OCI-LY7 (cell line): ENCODE measurements at regions not wholly inside any gene's neighbourhood (a gene's known extent, or its start where the extent isn't known, plus 50 kb on each side); places are given as distances from the start of the nearest gene placed in this dataset.

Experiments
- CTCF ChIP-seq: fragments of 200-600 bp; sonication (generic); conservative IDR thresholded peaks from 2 replicates; pipeline ENCODE4 v1.5.1; 2014; ENCODE audit warnings: mild to moderate bottlenecking, antibody characterized with exemption, low read length, moderate library complexity, mixed read lengths
- EZH2phosphoT487 ChIP-seq: fragments of 200-600 bp; sonication (generic); IDR thresholded peaks from 2 replicates; pipeline ENCODE4 v1.6.1; 2018; ENCODE audit warnings: low read depth, borderline replicate concordance, mild to moderate bottlenecking, mixed run types, antibody characterized with exemption, low read length, moderate library complexity, mixed read lengths

GRCh38 chrX:45602151-45602550 is 401.5 kb upstream of the DIPK2B start:
- TF ChIP-seq CTCF, result no peak
- TF ChIP-seq EZH2phosphoT487, result no peak
